ENCODE measurements at regions not wholly inside any gene's neighbourhood (a gene's known extent, or its start where the extent isn't known, plus 50 kb on each side); places are given as distances from the start of the nearest gene placed in this dataset.

DNA sequence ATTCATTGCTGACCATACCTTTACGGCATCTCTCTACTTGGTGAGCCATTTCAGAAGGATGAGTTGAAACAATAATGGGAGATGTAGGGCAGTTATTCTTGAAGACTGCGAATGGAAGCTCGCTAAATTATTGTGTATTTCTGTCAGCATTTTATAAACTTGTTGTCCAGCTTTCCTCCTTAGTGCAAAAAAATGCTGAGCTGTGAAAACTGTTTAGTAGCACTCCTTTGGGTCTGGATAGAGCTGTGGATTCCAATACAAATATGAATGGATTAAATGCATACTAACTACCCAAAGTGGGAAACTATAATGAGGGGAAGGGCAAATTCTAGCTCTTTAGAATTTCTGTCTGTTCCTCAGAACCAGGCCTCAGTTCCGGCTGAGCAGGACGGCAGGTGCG, 461.6 kb downstream of the TXNL1 start:
- no peak for TF ChIP-seq TCF7L2 (IDR thresholded peaks at IDR 0.05; ENCODE audit: low read depth, low read length)
- no peak for TF ChIP-seq DNMT1 (IDR thresholded peaks at IDR 0.05)
- no peak for TF ChIP-seq TCFL5 (CRISPR knock-in tag; conservative IDR thresholded peaks at IDR 0.05)
- TF ChIP-seq GATA2 (CRISPR knock-in tag; IDR thresholded peaks at IDR 0.05): no peak
- no peak for TF ChIP-seq ZFP1 (CRISPR knock-in tag; IDR thresholded peaks at IDR 0.05)
- TF ChIP-seq, protein P1, sequence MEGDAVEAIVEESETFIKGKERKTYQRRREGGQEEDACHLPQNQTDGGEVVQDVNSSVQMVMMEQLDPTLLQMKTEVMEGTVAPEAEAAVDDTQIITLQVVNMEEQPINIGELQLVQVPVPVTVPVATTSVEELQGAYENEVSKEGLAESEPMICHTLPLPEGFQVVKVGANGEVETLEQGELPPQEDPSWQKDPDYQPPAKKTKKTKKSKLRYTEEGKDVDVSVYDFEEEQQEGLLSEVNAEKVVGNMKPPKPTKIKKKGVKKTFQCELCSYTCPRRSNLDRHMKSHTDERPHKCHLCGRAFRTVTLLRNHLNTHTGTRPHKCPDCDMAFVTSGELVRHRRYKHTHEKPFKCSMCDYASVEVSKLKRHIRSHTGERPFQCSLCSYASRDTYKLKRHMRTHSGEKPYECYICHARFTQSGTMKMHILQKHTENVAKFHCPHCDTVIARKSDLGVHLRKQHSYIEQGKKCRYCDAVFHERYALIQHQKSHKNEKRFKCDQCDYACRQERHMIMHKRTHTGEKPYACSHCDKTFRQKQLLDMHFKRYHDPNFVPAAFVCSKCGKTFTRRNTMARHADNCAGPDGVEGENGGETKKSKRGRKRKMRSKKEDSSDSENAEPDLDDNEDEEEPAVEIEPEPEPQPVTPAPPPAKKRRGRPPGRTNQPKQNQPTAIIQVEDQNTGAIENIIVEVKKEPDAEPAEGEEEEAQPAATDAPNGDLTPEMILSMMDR (IDR thresholded peaks at IDR 0.05 in 2 of 3, conservative IDR thresholded peaks at IDR 0.05 in 1 of 3; ENCODE audit: insufficient read depth in 2 of 3, low read depth in 1 of 3, low read length in 3 of 3): no peak
- TF ChIP-seq KAT2B (IDR thresholded peaks at IDR 0.05; ENCODE audit: low read depth, low read length): no peak
- no peak for TF ChIP-seq TSC22D4 (tag; IDR thresholded peaks at IDR 0.05)
- no peak for TF ChIP-seq LEF1 (IDR thresholded peaks at IDR 0.05)
- no peak for TF ChIP-seq CBX8 (IDR thresholded peaks at IDR 0.05; ENCODE audit: borderline replicate concordance, extremely low read depth, low read depth, low read length, poor library complexity, severe bottlenecking)
- TF ChIP-seq, protein P2, sequence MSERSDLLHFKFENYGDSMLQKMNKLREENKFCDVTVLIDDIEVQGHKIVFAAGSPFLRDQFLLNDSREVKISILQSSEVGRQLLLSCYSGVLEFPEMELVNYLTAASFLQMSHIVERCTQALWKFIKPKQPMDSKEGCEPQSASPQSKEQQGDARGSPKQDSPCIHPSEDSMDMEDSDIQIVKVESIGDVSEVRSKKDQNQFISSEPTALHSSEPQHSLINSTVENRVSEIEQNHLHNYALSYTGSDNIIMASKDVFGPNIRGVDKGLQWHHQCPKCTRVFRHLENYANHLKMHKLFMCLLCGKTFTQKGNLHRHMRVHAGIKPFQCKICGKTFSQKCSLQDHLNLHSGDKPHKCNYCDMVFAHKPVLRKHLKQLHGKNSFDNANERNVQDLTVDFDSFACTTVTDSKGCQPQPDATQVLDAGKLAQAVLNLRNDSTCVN (CRISPR knock-in tag; IDR thresholded peaks at IDR 0.05): no peak
- TF ChIP-seq ZKSCAN1 (IDR thresholded peaks at IDR 0.05; ENCODE audit: low read depth, low read length): no peak
- TF ChIP-seq EP300 (IDR thresholded peaks at IDR 0.05; ENCODE audit: low read length): no peak
- no peak for TF ChIP-seq SIN3B (IDR thresholded peaks at IDR 0.05; ENCODE audit: low read depth)
